ENCODE measurements at regions not wholly inside any gene's neighbourhood (a gene's known extent, or its start where the extent isn't known, plus 50 kb on each side); places are given as distances from the start of the nearest gene placed in this dataset.

DNA sequence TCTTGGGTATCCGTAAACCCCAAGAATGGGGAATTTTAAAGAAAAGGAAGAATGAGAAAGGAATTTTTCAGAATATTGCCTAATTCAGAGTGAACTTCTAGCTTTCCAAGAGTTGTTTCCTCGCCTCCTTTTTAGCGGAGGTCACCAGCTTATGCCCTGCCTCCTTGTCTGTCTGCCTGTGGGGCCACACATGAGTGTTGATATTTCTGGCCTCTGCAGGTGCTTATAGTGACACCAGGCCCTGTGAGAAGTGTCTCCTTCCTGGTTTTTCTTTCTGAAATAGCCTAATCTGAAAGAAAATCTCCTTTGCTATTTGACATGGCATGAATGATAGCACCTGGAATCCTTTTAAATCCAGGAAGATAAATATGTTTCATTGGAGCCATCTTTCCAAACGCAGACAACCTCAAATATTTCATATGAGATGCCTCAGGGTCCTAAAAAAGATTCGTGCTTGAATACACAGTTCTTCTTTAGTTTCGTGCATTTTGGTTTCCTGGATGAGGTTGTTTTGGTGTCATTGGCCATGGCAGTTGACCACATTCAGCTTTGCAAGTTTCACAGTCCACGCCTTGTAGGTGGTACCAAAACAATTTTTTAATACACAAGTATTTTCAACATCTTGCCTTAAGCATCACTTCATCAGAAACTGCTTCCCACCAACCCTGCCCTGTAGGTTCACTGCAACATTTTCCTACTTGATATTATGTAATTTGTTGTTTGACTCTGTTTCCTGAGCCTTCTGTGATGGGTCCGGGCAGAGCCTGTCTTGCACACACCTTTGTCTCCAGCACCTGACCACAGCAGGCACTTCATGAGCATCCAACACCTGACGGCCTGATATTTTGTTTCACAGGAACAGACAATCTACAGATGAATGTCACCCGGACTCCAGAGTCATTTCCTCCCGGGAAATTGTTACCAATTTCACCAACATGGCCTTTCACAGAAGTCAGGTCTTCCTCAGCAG is 159.4 kb downstream of the C11orf91 start:
- H3K36me3 ChIP-seq (ENCODE audit: control insufficient read depth, insufficient read depth, low read length): no peaks in the 10 kb centered on the region
- H3K9ac ChIP-seq (ENCODE audit: low read length): no peak overlapping the region
- H3K9me3 ChIP-seq (ENCODE audit: control insufficient read depth, insufficient read depth, low read depth, low read length): no peaks in the 10 kb centered on the region
- H3K4me3 ChIP-seq (ENCODE audit: low read depth, low read length): no peak overlapping the region
- no peaks in the 10 kb centered on the region for H3K27me3 ChIP-seq (ENCODE audit: control insufficient read depth, insufficient read depth, low read length)
- no peaks in the 10 kb centered on the region for H3K4me1 ChIP-seq (ENCODE audit: control insufficient read depth, insufficient read depth, low read length)
- H3K27ac ChIP-seq (ENCODE audit: low read depth, low read length): no peak overlapping the region

DNA sequence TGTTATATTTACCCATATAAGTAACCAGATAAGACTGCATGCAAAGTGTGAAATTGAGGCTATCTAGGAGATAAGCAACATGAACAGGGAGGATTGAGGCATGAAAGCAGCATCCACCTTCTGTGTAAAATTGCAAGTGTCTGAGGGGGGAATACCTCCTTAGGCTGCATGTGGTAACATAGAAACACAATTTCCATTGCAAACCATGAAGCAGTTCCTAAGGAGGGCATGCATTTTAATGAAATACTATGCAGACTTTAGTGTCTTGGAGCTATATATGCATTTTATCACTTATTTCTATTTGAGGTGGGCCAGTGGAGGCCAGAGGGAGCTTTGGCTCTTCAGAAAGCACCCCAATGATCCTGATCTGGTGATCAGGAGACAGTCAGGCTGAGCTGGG is 160.2 kb downstream of the C11orf91 start:
- no peaks in the 10 kb centered on the region for H3K9me3 ChIP-seq (ENCODE audit: control insufficient read depth, insufficient read depth, low read depth, low read length)
- no peak overlapping the region for H3K27ac ChIP-seq (ENCODE audit: low read depth, low read length)
- H3K4me3 ChIP-seq (ENCODE audit: low read depth, low read length): no peak overlapping the region
- H3K9ac ChIP-seq (ENCODE audit: low read length): no peak overlapping the region
- H3K36me3 ChIP-seq (ENCODE audit: control insufficient read depth, insufficient read depth, low read length): no peaks in the 10 kb centered on the region
- H3K4me1 ChIP-seq (ENCODE audit: control insufficient read depth, insufficient read depth, low read length): no peaks in the 10 kb centered on the region
- no peaks in the 10 kb centered on the region for H3K27me3 ChIP-seq (ENCODE audit: control insufficient read depth, insufficient read depth, low read length)

DNA sequence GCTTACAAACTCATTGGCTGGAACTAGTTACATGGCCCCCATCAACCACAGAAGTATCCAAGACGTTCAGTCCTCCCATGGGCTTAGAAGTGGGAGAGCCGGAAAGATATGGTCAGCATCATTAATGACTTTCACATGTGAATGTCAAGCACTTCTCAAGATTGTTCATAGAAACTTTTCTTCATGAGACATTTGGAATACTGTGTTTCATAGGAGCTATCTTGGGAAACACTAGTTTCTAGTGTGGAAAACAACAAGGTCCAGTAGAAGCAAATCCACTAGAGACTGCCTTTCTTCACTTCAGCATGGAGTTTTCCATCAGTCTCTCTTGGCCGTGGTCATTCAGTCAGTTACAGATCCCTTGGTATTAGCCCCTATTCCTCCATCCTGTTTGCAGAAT is 160.9 kb downstream of the C11orf91 start:
- H3K27ac ChIP-seq (ENCODE audit: low read depth, low read length): no peak overlapping the region

DNA sequence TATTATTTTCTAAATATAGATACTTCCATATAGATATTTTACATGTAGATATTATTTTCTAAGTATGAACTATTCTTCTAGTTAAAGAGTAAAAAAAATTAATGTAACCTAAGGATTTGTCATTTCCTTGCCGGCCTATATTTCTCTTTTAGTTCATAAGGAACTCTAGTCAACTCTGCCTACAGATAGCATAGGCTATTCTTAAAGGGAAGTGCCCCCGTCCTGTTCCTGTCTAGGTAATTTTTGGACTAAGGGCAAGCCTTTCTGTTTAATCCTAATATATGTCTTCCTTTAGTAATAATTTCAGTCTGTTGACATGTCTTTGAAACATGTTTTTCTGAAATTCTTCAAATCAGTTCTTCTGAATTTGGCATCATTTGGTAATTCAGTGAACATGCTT is 161.9 kb downstream of the C11orf91 start:
- no peak overlapping the region for H3K9ac ChIP-seq (ENCODE audit: low read length)
- H3K27ac ChIP-seq (ENCODE audit: low read depth, low read length): no peak overlapping the region
- no peak overlapping the region for H3K4me3 ChIP-seq (ENCODE audit: low read depth, low read length)
- H3K36me3 ChIP-seq (ENCODE audit: control insufficient read depth, insufficient read depth, low read length): no peaks in the 10 kb centered on the region
- H3K9me3 ChIP-seq (ENCODE audit: control insufficient read depth, insufficient read depth, low read depth, low read length): peaks cover 7% of the 10 kb centered on the region
- H3K4me1 ChIP-seq (ENCODE audit: control insufficient read depth, insufficient read depth, low read length): no peaks in the 10 kb centered on the region
- H3K27me3 ChIP-seq (ENCODE audit: control insufficient read depth, insufficient read depth, low read length): no peaks in the 10 kb centered on the region

More for the DNA sequence above, 160.9 kb downstream of the C11orf91 start:
- Histone ChIP-seq H3K9ac (ENCODE audit: low read length) (no peak overlapping the region), H3K36me3 (ENCODE audit: control insufficient read depth, insufficient read depth, low read length) (no peaks in the 10 kb centered on the region), H3K27me3 (ENCODE audit: control insufficient read depth, insufficient read depth, low read length) (no peaks in the 10 kb centered on the region), H3K4me1 (ENCODE audit: control insufficient read depth, insufficient read depth, low read length) (no peaks in the 10 kb centered on the region), H3K9me3 (ENCODE audit: control insufficient read depth, insufficient read depth, low read depth, low read length) (peaks cover 5% of the 10 kb centered on the region), H3K4me3 (ENCODE audit: low read depth, low read length) (no peak overlapping the region)

DNA sequence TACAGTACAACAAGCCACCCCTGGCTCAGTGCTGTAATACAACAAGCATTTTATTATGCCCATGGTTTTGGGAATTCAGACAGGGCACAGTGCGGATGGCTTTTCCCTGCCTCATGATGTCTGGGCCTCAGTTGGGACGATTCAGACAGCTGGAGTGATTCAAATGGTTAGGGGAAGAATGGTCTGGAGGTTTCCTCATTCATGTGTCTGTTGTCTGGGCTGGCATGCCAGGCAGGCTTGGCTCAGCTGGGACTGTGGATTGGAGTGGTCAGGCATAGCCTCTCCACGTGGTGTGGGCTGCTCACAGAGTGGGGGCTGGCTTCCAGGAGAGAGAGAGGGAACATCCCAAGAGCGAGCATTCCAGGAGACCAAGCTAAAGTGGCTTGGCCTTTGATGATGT is 164.4 kb downstream of the C11orf91 start:
- H3K9ac ChIP-seq (ENCODE audit: low read length): no peak overlapping the region
- peaks cover 7% of the 10 kb centered on the region for H3K9me3 ChIP-seq (ENCODE audit: control insufficient read depth, insufficient read depth, low read depth, low read length)
- no peak overlapping the region for H3K27ac ChIP-seq (ENCODE audit: low read depth, low read length)
- H3K36me3 ChIP-seq (ENCODE audit: control insufficient read depth, insufficient read depth, low read length): no peaks in the 10 kb centered on the region
- no peaks in the 10 kb centered on the region for H3K27me3 ChIP-seq (ENCODE audit: control insufficient read depth, insufficient read depth, low read length)
- H3K4me1 ChIP-seq (ENCODE audit: control insufficient read depth, insufficient read depth, low read length): no peaks in the 10 kb centered on the region
- H3K4me3 ChIP-seq (ENCODE audit: low read depth, low read length): no peak overlapping the region

DNA sequence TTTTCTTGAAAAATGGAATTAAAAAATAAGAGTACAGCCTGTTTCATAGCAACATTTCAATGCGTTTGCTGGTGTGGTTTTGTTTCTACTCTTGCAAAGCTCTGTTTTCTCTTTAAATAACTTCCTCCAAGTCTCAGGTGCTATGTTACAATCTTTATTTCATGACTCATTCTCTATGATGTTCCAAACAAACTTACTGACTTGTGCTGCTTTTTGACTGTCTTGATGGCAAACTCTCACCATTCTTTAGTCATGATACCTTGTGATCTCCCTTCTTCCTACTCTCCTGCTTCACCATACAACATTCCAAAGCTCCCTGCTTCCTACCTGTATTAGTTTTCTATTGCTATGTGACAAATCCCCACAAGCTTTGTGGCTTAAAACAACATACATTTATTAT is 166.1 kb downstream of the C11orf91 start:
- H3K4me1 ChIP-seq (ENCODE audit: control insufficient read depth, insufficient read depth, low read length): no peaks in the 10 kb centered on the region
- H3K27ac ChIP-seq (ENCODE audit: low read depth, low read length): no peak overlapping the region
- H3K9ac ChIP-seq (ENCODE audit: low read length): no peak overlapping the region
- no peak overlapping the region for H3K4me3 ChIP-seq (ENCODE audit: low read depth, low read length)
- H3K9me3 ChIP-seq (ENCODE audit: control insufficient read depth, insufficient read depth, low read depth, low read length): peaks cover 7% of the 10 kb centered on the region
- H3K27me3 ChIP-seq (ENCODE audit: control insufficient read depth, insufficient read depth, low read length): no peaks in the 10 kb centered on the region
- H3K36me3 ChIP-seq (ENCODE audit: control insufficient read depth, insufficient read depth, low read length): no peaks in the 10 kb centered on the region

DNA sequence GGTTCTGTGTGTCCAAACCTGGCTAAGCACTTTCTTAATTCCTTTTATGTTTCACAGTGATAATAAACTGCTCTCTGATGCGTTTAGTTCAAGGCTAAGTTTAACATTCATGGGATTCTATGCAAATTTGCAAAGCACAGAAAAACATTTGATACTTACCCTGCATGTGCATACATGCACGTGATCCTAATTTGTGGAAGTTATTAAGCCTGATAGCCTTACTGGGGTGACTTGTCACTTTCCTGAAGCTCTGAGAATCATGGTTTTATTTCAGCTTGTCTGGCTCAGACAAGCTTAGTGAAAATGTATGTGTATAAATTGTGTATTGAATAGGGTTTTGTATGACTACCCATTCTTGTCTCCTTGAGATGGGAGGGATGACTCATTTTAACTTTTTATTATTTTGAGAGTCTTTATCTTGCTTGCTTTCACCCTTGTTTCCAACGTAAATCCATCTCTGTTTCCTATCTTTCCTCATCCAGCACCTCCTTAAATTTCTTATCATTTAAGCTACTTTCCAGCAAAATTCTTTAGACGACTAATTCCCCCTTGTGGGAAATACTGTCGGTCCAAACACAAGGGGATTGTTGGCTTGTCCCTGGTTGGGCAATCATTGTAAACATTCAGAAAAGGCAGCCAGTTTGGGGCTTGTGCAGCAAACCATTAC is 167.1 kb downstream of the C11orf91 start:
- Histone ChIP-seq H3K9me3 (ENCODE audit: control insufficient read depth, insufficient read depth, low read depth, low read length) (peaks cover 7% of the 10 kb centered on the region), H3K4me3 (ENCODE audit: low read depth, low read length) (no peak overlapping the region), H3K27ac (ENCODE audit: low read depth, low read length) (no peak overlapping the region), H3K36me3 (ENCODE audit: control insufficient read depth, insufficient read depth, low read length) (no peaks in the 10 kb centered on the region), H3K9ac (ENCODE audit: low read length) (no peak overlapping the region), H3K4me1 (ENCODE audit: control insufficient read depth, insufficient read depth, low read length) (no peaks in the 10 kb centered on the region), H3K27me3 (ENCODE audit: control insufficient read depth, insufficient read depth, low read length) (no peaks in the 10 kb centered on the region)

DNA sequence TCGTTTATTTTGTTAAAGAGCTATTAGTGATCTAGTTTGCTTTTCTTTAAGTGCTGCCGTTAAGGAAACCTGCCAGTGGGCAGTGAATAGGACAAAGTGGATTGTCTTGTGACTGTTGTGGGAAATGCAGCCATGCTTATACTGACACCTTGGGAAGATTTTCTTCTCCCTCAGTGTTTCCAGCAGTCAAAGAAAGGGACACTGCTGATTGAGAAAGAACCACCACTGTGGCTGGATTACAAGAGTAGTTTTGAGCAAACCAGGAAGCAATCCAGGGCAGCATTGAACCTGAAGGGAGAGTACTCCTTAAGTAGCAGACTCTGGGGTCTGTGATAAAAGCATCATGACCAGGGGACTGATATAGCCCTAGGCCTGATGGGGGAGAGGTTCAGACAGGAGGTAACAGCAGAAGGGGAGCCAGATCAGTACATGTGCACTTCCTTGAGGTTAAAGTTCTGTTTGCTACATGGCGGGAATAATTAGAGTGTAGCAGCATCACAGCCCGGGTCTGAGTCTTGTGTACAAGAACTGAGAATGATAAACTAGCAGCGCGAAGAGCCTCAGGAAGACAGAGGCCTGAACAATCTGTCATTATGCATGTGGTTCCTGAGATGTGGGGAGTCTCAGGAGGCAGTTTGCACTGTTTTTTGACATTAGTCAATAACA is 167.8 kb downstream of the C11orf91 start:
- Histone ChIP-seq H3K27me3 (ENCODE audit: control insufficient read depth, insufficient read depth, low read length) (no peaks in the 10 kb centered on the region), H3K27ac (ENCODE audit: low read depth, low read length) (no peak overlapping the region), H3K4me1 (ENCODE audit: control insufficient read depth, insufficient read depth, low read length) (no peaks in the 10 kb centered on the region), H3K9ac (ENCODE audit: low read length) (no peak overlapping the region), H3K4me3 (ENCODE audit: low read depth, low read length) (no peak overlapping the region), H3K36me3 (ENCODE audit: control insufficient read depth, insufficient read depth, low read length) (no peaks in the 10 kb centered on the region), H3K9me3 (ENCODE audit: control insufficient read depth, insufficient read depth, low read depth, low read length) (peaks cover 7% of the 10 kb centered on the region)

DNA sequence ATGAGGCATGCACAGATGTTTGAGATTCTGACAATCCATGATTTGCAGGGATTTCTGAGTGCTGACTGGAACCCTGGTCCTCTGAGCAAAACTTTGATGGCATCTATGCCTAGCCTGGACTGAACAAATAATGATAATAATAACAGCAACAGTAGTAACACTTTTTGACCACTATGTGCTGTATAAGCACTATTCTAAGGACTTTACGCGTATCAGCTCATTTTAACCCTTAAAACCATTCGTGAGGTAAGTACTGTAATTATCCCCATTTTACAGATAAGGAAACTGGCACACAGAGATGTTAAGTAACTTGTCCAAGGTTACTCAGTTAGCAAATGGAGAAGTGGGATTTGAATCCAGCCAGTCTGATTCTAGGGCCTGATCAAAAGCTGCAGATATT is 168.4 kb downstream of the C11orf91 start:
- H3K4me3 ChIP-seq (ENCODE audit: low read depth, low read length): no peak overlapping the region
- H3K27ac ChIP-seq (ENCODE audit: low read depth, low read length): no peak overlapping the region
- H3K36me3 ChIP-seq (ENCODE audit: control insufficient read depth, insufficient read depth, low read length): no peaks in the 10 kb centered on the region
- H3K9ac ChIP-seq (ENCODE audit: low read length): no peak overlapping the region
- H3K27me3 ChIP-seq (ENCODE audit: control insufficient read depth, insufficient read depth, low read length): no peaks in the 10 kb centered on the region
- no peaks in the 10 kb centered on the region for H3K4me1 ChIP-seq (ENCODE audit: control insufficient read depth, insufficient read depth, low read length)
- peaks cover 7% of the 10 kb centered on the region for H3K9me3 ChIP-seq (ENCODE audit: control insufficient read depth, insufficient read depth, low read depth, low read length)

DNA sequence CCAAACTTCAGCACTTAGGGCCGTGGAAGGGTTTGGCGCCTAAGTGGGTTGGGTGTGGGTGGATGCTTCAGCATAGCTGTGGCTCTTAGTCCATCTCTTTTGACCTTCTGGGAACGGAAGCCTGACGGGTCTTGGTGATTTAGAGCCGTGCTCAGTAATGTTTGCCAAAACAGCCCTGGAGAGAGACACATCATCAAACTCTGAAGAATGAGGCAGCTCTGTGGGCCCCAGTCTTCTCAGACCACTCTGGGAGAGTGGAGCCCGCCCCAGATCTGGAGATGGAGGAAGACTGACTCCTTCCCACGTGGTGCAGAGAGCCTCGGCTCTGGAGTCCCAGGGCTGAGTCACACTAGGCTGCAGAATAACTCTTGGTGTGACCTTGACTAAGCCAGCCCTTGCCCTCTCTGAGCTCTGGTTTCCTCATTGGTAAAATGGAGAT is 168.9 kb downstream of the C11orf91 start:
- Histone ChIP-seq H3K9ac (ENCODE audit: low read length) (no peak overlapping the region), H3K36me3 (ENCODE audit: control insufficient read depth, insufficient read depth, low read length) (no peaks in the 10 kb centered on the region), H3K9me3 (ENCODE audit: control insufficient read depth, insufficient read depth, low read depth, low read length) (peaks cover 7% of the 10 kb centered on the region), H3K27ac (ENCODE audit: low read depth, low read length) (no peak overlapping the region), H3K27me3 (ENCODE audit: control insufficient read depth, insufficient read depth, low read length) (no peaks in the 10 kb centered on the region), H3K4me1 (ENCODE audit: control insufficient read depth, insufficient read depth, low read length) (no peaks in the 10 kb centered on the region), H3K4me3 (ENCODE audit: low read depth, low read length) (no peak overlapping the region)

DNA sequence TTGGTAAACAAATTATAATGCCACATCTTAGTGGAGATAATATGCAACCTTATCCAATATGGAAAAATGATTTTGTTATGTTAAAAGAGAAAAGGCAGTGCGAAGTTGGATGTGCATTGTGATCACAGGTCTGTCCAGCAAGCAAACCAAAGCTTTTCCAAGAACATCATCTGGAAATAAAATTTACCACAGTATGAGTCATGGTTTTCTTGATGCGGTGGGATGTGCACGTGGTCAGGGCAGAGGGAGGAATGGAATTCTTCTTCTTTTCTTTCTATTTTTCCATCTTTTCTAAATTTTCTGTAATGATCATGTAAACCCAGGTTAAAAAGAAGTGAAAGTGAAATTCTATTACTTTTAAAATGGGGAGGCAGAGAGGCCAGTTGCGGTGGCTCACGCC is 169.8 kb downstream of the C11orf91 start:
- no peaks in the 10 kb centered on the region for H3K36me3 ChIP-seq (ENCODE audit: control insufficient read depth, insufficient read depth, low read length)
- H3K9me3 ChIP-seq (ENCODE audit: control insufficient read depth, insufficient read depth, low read depth, low read length): peaks cover 7% of the 10 kb centered on the region
- no peak overlapping the region for H3K9ac ChIP-seq (ENCODE audit: low read length)
- no peaks in the 10 kb centered on the region for H3K4me1 ChIP-seq (ENCODE audit: control insufficient read depth, insufficient read depth, low read length)
- H3K27me3 ChIP-seq (ENCODE audit: control insufficient read depth, insufficient read depth, low read length): no peaks in the 10 kb centered on the region
- H3K27ac ChIP-seq (ENCODE audit: low read depth, low read length): no peak overlapping the region
- H3K4me3 ChIP-seq (ENCODE audit: low read depth, low read length): no peak overlapping the region

Data from HUES6 (cell line).